Neuronal stem cell (in vitro differentiated cells): ENCODE measurements at regions not wholly inside any gene's neighbourhood (a gene's known extent, or its start where the extent isn't known, plus 50 kb on each side); places are given as distances from the start of the nearest gene placed in this dataset.

Experiments used
- DNase-seq: peaks from one replicate; pipeline ENCODE4 v3.0.0-alpha.2; 2013; ENCODE audit warnings: low spot score
- H2AFZ ChIP-seq: one replicate; pipeline ENCODE4 v1.6.1; 2013; ENCODE audit warnings: mild to moderate bottlenecking, low read length, inconsistent platforms
- H2AK5ac ChIP-seq: 2 replicates; pipeline ENCODE4 v1.6.1; 2013; ENCODE audit warnings: low read depth, mild to moderate bottlenecking, inconsistent platforms, low read length, moderate library complexity, mixed read lengths
- H2BK120ac ChIP-seq: 2 replicates; pipeline ENCODE4 v1.6.1; 2013; ENCODE audit warnings: low read depth, mild to moderate bottlenecking, inconsistent platforms, low read length, moderate library complexity, mixed read lengths
- H2BK12ac ChIP-seq: one replicate; pipeline ENCODE4 v1.6.1; 2013; ENCODE audit warnings: low read length, inconsistent platforms
- H2BK15ac ChIP-seq: 2 replicates; pipeline ENCODE4 v1.6.1; 2013; ENCODE audit warnings: mild to moderate bottlenecking, low read length, inconsistent platforms, mixed read lengths
- H2BK5ac ChIP-seq: one replicate; pipeline ENCODE4 v1.6.1; 2013; ENCODE audit warnings: inconsistent platforms, mild to moderate bottlenecking, low read length, moderate library complexity
- H3K14ac ChIP-seq: one replicate; pipeline ENCODE4 v1.6.1; 2013; ENCODE audit warnings: low read length, inconsistent platforms
- H3K18ac ChIP-seq: 2 replicates; pipeline ENCODE4 v1.6.1; 2013; ENCODE audit warnings: low read length, inconsistent platforms
- H3K23ac ChIP-seq: 2 replicates; pipeline ENCODE4 v1.6.1; 2013; ENCODE audit warnings: low read depth, mild to moderate bottlenecking, mixed read lengths, low read length, inconsistent platforms; ENCODE audit not compliant: poor library complexity
- H3K27ac ChIP-seq: replicated peaks from 3 replicates; pipeline ENCODE4 v1.5.1; 2013; ENCODE audit warnings: low read length, inconsistent platforms
- H3K27me3 ChIP-seq, 3 experiments: 2 replicates each; pipeline ENCODE4 v1.6.1; 2013; ENCODE audit warnings: low read length in 3 of 3, mild to moderate bottlenecking in 2 of 3, inconsistent platforms in 1 of 3, low read depth in 1 of 3, mixed read lengths in 1 of 3, moderate library complexity in 1 of 3; ENCODE audit not compliant: control insufficient read depth in 3 of 3, insufficient read depth in 3 of 3
- H3K36me3 ChIP-seq, 2 donors: replicated peaks in 1 of 2; 2 replicates each; pipeline ENCODE4 v1.6.1; 2013; ENCODE audit warnings: low read length in 2 of 2; ENCODE audit not compliant: control insufficient read depth in 2 of 2, insufficient read depth in 2 of 2
- H3K4ac ChIP-seq: 2 replicates; pipeline ENCODE4 v1.6.1; 2013; ENCODE audit warnings: inconsistent platforms, mild to moderate bottlenecking, low read length, moderate library complexity
- H3K4me1 ChIP-seq, 2 donors: 1 replicate in 1 of 2; 2 replicates in 1 of 2; pipeline ENCODE4 v1.6.1; 2013; ENCODE audit warnings: low read length in 2 of 2, low read depth in 1 of 2; ENCODE audit not compliant: control insufficient read depth in 2 of 2, insufficient read depth in 1 of 2
- H3K4me2 ChIP-seq: one replicate; pipeline ENCODE4 v1.6.1; 2013; ENCODE audit warnings: mild to moderate bottlenecking, low read length, inconsistent platforms; ENCODE audit not compliant: insufficient read depth, poor library complexity, severe bottlenecking
- H3K4me3 ChIP-seq, 2 donors: 2 replicates each; pipeline ENCODE4 v1.5.1; 2013; ENCODE audit warnings: low read length in 2 of 2, mild to moderate bottlenecking in 2 of 2, inconsistent platforms in 1 of 2, moderate library complexity in 1 of 2
- H3K79me1 ChIP-seq: one replicate; pipeline ENCODE4 v1.6.1; 2013; ENCODE audit warnings: low read depth, mild to moderate bottlenecking, inconsistent platforms, low read length, moderate library complexity
- H3K9ac ChIP-seq: one replicate; pipeline ENCODE4 v1.6.1; 2013; ENCODE audit warnings: mild to moderate bottlenecking, low read depth, low read length, inconsistent platforms; ENCODE audit not compliant: poor library complexity
- H3K9me3 ChIP-seq, 2 donors: replicated peaks in 1 of 2; 2 replicates each; pipeline versions ENCODE3 to v1.6.1; 2013; ENCODE audit warnings: low read length in 2 of 2, mild to moderate bottlenecking in 2 of 2, inconsistent platforms in 1 of 2, low read depth in 1 of 2, mixed read lengths in 1 of 2, moderate library complexity in 1 of 2; ENCODE audit not compliant: control insufficient read depth in 2 of 2, insufficient read depth in 1 of 2
- H4K8ac ChIP-seq: one replicate; pipeline ENCODE4 v1.6.1; 2013; ENCODE audit warnings: low read depth, mild to moderate bottlenecking, inconsistent platforms, low read length, moderate library complexity
- H4K91ac ChIP-seq: one replicate; pipeline ENCODE4 v1.6.1; 2013; ENCODE audit warnings: low read length, low read depth, mild to moderate bottlenecking, inconsistent platforms; ENCODE audit not compliant: poor library complexity
- WGBS, 2 donors: extraction: QIAGEN DNeasy Blood & Tissue Kit; methylation state at CpG; one replicate each; pipeline ENCODE4 v1.1.7; 2013; ENCODE audit warnings: missing lambda C conversion rate in 2 of 2, mixed read lengths in 1 of 2; ENCODE audit not compliant: insufficient read length in 2 of 2, insufficient replicate concordance in 1 of 2; ENCODE audit errors: extremely low coverage in 2 of 2; 5-methylcytosine and 5-hydroxymethylcytosine counted together

- Histone ChIP-seq H2BK5ac (no peak overlapping the region), H3K18ac (no peak overlapping the region), H3K79me1 (no peaks in the 10 kb centered on the region), H3K9ac (no peak overlapping the region), H3K4me3 (no peak overlapping the region), H3K14ac (no peak overlapping the region), H3K4me1 (no peaks in the 10 kb centered on the region), H3K27me3 (no peaks in the 10 kb centered on the region), H3K4me2 (no peak overlapping the region), H3K27ac (no peak overlapping the region), H3K23ac (no peak overlapping the region), H2BK120ac (no peak overlapping the region), H2AK5ac (no peak overlapping the region), H4K8ac (no peak overlapping the region), H2BK12ac (no peak overlapping the region), H2AFZ (no peak overlapping the region), H4K91ac (no peak overlapping the region), H3K9me3 (peaks cover 8 to 36% of the 10 kb centered on the region in 2 donors), H2BK15ac (no peak overlapping the region), H3K36me3 (no peaks in the 10 kb centered on the region), H3K4ac (no peak overlapping the region)
- DNase-seq, result no peak
Measured at GRCh38 chr5:2482778-2483177, 268.7 kb downstream of the IRX2 start.

DNA sequence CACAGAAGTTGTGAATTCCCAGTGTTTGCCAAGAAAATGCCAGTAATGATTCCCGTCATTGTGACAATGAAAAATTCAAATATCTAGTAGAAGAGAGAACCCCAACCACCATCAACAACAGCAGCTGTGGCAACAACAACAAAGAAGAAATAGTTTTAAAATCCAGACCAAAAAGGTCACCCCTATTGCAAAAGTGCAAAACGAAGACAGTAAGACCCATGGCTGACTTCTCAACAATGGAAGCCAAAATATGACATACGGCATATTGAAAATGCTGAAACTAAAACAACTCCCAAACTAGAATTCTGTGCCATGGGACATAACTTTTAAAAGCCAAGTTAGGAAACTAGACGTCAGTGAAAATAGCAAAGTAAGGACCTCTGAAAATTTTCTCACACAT, 270.6 kb downstream of the IRX2 start:
- H3K79me1 ChIP-seq, result no peaks in the 10 kb centered on the region
- H3K18ac ChIP-seq, result no peak overlapping the region
- H3K14ac ChIP-seq, result no peak overlapping the region
- no peak overlapping the region for H3K4ac ChIP-seq
- no peaks in the 10 kb centered on the region for H3K4me1 ChIP-seq
- no peaks in the 10 kb centered on the region for H3K27me3 ChIP-seq
- no peak overlapping the region for H2AK5ac ChIP-seq
- H3K4me3 ChIP-seq, result no peak overlapping the region
- no peak overlapping the region for H4K8ac ChIP-seq
- H4K91ac ChIP-seq, result no peak overlapping the region
- WGBS, 2 donors, result no CpG with 5 or more reads among the region's 4 CpGs
- H2BK12ac ChIP-seq, result no peak overlapping the region
- no peak for DNase-seq
- no peak overlapping the region for H2BK5ac ChIP-seq
- H3K27ac ChIP-seq, result no peak overlapping the region
- H3K23ac ChIP-seq, result no peak overlapping the region
- H3K9me3 ChIP-seq, result peaks cover 7 to 33% of the 10 kb centered on the region in 2 donors
- no peak overlapping the region for H3K4me2 ChIP-seq
- H3K36me3 ChIP-seq, result no peaks in the 10 kb centered on the region
- H2BK15ac ChIP-seq, result no peak overlapping the region
- H3K9ac ChIP-seq, result no peak overlapping the region
- H2BK120ac ChIP-seq, result no peak overlapping the region
- no peak overlapping the region for H2AFZ ChIP-seq

DNA sequence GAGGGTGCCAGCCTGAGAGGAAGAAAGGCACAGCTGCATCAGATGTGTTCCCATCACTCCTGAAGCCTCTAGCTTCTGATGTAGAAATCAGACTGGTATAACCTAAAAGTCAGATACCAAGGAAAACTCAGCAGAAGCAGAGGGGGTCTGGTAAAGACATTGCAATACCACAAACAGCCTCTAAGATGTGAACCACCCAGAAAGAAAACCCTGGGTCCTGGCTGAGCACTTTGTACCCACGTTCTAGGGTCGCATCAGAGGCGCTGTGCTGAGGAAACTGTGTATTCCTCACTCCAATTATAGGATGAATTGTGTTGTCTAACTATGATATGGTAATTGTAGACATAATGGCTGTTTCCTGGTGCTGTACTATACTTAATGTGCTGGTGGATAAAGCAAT, 275.6 kb downstream of the IRX2 start:
- DNase-seq, result no peak

GRCh38 chr5:2472670-2473069, 278.8 kb downstream of the IRX2 start:
- no peaks in the 10 kb centered on the region for H3K4me1 ChIP-seq
- no peak overlapping the region for H3K18ac ChIP-seq
- H3K27me3 ChIP-seq, result no peaks in the 10 kb centered on the region
- H3K36me3 ChIP-seq, result no peaks in the 10 kb centered on the region
- no peak overlapping the region for H2AK5ac ChIP-seq
- no peak overlapping the region for H2BK15ac ChIP-seq
- H3K4me2 ChIP-seq, result no peak overlapping the region
- H3K14ac ChIP-seq, result no peak overlapping the region
- no peak overlapping the region for H2BK12ac ChIP-seq
- peaks cover 2 to 4% of the 10 kb centered on the region in 2 donors for H3K9me3 ChIP-seq
- H3K23ac ChIP-seq, result no peak overlapping the region
- H3K27ac ChIP-seq, result no peak overlapping the region
- H4K8ac ChIP-seq, result no peak overlapping the region
- no peak overlapping the region for H4K91ac ChIP-seq
- H3K79me1 ChIP-seq, result no peaks in the 10 kb centered on the region
- WGBS, 2 donors, result no CpG with 5 or more reads among the region's 5 CpGs
- no peak overlapping the region for H3K9ac ChIP-seq
- no peak overlapping the region for H2AFZ ChIP-seq
- no peak overlapping the region for H2BK5ac ChIP-seq
- no peak overlapping the region for H2BK120ac ChIP-seq
- no peak for DNase-seq
- no peak overlapping the region for H3K4me3 ChIP-seq
- H3K4ac ChIP-seq, result no peak overlapping the region

More for the DNA sequence above, 275.6 kb downstream of the IRX2 start:
- Histone ChIP-seq H4K91ac (no peak overlapping the region), H3K27me3 (no peaks in the 10 kb centered on the region), H4K8ac (no peak overlapping the region), H2BK5ac (no peak overlapping the region), H3K4me2 (no peak overlapping the region), H3K9me3 (peaks cover 5 to 12% of the 10 kb centered on the region in 2 donors), H2AK5ac (no peak overlapping the region), H3K14ac (no peak overlapping the region), H3K23ac (no peak overlapping the region), H3K18ac (no peak overlapping the region), H3K4ac (no peak overlapping the region), H3K79me1 (no peaks in the 10 kb centered on the region), H3K36me3 (no peaks in the 10 kb centered on the region), H3K4me3 (no peak overlapping the region), H2AFZ (no peak overlapping the region), H2BK12ac (no peak overlapping the region), H2BK120ac (no peak overlapping the region), H3K9ac (no peak overlapping the region), H3K4me1 (no peaks in the 10 kb centered on the region), H3K27ac (no peak overlapping the region), H2BK15ac (no peak overlapping the region)
- WGBS, 2 donors, result no CpG with 5 or more reads among the region's 3 CpGs
